Ovary (tissue), 7 donors: ENCODE measurements at regions not wholly inside any gene's neighbourhood (a gene's known extent, or its start where the extent isn't known, plus 50 kb on each side); places are given as distances from the start of the nearest gene placed in this dataset.

Experiments
- DNase-seq, 5 donors: peaks; one replicate each; pipeline ENCODE4 v3.0.0-alpha.2; 2019 to 2020
- H3K27ac ChIP-seq, 2 donors: fragments of 200-600 bp; one replicate each; pipeline versions ENCODE4 v1.5.1 to v1.8.0; 2019 to 2022
- H3K27me3 ChIP-seq: fragments of 200-600 bp; one replicate; pipeline ENCODE4 v1.8.0; 2022
- H3K36me3 ChIP-seq: fragments of 200-600 bp; sonication (generic); one replicate; pipeline ENCODE4 v1.5.1; 2019
- H3K4me1 ChIP-seq: one replicate; pipeline ENCODE4 v1.8.1; 2013; ENCODE audit warnings: mild to moderate bottlenecking, moderate library complexity; ENCODE audit not compliant: insufficient read depth
- H3K4me3 ChIP-seq: fragments of 200-600 bp; sonication (generic); one replicate; pipeline ENCODE4 v1.5.1; 2017
- H3K9me3 ChIP-seq, 2 donors: fragments of 200-600 bp in 1 of 2; sonication (generic) in 1 of 2; one replicate each; pipeline versions ENCODE4 v1.5.1 to v1.8.1; 2013 to 2019; ENCODE audit warnings: mild to moderate bottlenecking in 1 of 2, moderate library complexity in 1 of 2
- CTCF ChIP-seq, 3 donors: fragments of 450-650 bp in 2 of 3; fragments of 200-600 bp in 1 of 3; IDR thresholded peaks; one replicate each; pipeline versions ENCODE4 v1.5.1 to v1.8.0; 2016 to 2022; ENCODE audit warnings: antibody characterized with exemption in 3 of 3, mild to moderate bottlenecking in 1 of 3
- EP300 ChIP-seq: sonication (generic); formaldehyde crosslinking; IDR thresholded peaks from one replicate; pipeline ENCODE4 v1.6.1; 2017; ENCODE audit warnings: antibody characterized with exemption
- POLR2A ChIP-seq: fragments of 450-650 bp; IDR thresholded peaks from one replicate; pipeline ENCODE4 v1.6.1; 2017; ENCODE audit warnings: antibody characterized with exemption, mild to moderate bottlenecking, moderate library complexity
- WGBS, 3 donors: extraction: QIAGEN DNeasy Blood & Tissue Kit in 1 of 3; methylation state at CpG; one replicate each; pipeline versions ENCODE4 v1.1.5 to v1.1.7; 2013 to 2017; 5-methylcytosine and 5-hydroxymethylcytosine counted together
- intact Hi-C, 4 donors: fragments of 100-400 bp; cut with DNase I; formaldehyde crosslinking; loops; one replicate each; pipeline versions ENCODE4 v1.11.0 to v1.15.1; 2022 to 2023
- donor health status: DM: no; HTN: no; CAD: no; lungs with moderate emphysema.
- donor health status: DM: no; HTN: no; CAD: no.
- donor health status: Bipolar disorder and iron deficiency.
- donor health status: DM: no; HTN: no; CAD: no.
- donor health status: DM: yes; HTN: yes; CAD: no.

DNA sequence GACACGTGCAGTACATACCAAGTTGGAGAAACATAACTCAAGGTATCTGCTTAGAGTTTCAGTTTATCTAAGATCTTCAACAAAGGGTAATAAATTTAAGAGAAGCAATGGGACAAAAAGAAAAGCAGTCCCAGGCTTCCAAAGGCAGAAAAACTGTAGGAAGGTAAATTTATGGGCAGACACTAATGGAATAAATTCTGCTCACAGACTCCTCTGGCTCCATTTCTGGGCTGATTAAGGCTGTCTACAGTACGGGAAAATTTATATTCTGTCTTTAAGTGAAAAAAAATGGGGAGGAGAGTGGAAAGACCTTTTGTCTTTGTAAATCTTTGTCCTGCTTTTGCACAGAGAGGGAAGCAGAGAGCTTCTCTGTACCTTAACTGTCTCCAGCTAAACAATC lies 587.5 kb upstream of the IGFBP3 start:
- Histone ChIP-seq H3K4me3 (no peak overlapping the region), H3K9me3 (peaks cover 0 to 3% of the 10 kb centered on the region in 2 donors), H3K27ac (no peak overlapping the region), H3K4me1 (no peaks in the 10 kb centered on the region), H3K27me3 (no peaks in the 10 kb centered on the region), H3K36me3 (no peaks in the 10 kb centered on the region)
- intact Hi-C loops = no loop called here
- 39 to 56% (median 53%) methylated on average over 2 of the region's 2 CpGs for WGBS, 3 donors
- TF ChIP-seq EP300 = no peak
- no peak for TF ChIP-seq CTCF (IDR thresholded peaks at IDR 0.05)
- TF ChIP-seq POLR2A = no peak
- DNase-seq = no peak

GRCh38 chr7:46507560-46507959 lies 586.5 kb upstream of the IGFBP3 start:
- H3K27ac ChIP-seq = no peak overlapping the region
- H3K4me1 ChIP-seq = no peaks in the 10 kb centered on the region
- no peaks in the 10 kb centered on the region for H3K36me3 ChIP-seq
- H3K27me3 ChIP-seq = no peaks in the 10 kb centered on the region
- DNase-seq = no peak
- H3K9me3 ChIP-seq = peaks cover 0 to 3% of the 10 kb centered on the region in 2 donors
- no peak overlapping the region for H3K4me3 ChIP-seq
- TF ChIP-seq CTCF (IDR thresholded peaks at IDR 0.05) = no peak
- TF ChIP-seq EP300 = no peak
- no peak for TF ChIP-seq POLR2A
- intact Hi-C loops = no loop called here
- 75 to 82% (median 81%) methylated on average over 4 of the region's 4 CpGs for WGBS, 3 donors

DNA sequence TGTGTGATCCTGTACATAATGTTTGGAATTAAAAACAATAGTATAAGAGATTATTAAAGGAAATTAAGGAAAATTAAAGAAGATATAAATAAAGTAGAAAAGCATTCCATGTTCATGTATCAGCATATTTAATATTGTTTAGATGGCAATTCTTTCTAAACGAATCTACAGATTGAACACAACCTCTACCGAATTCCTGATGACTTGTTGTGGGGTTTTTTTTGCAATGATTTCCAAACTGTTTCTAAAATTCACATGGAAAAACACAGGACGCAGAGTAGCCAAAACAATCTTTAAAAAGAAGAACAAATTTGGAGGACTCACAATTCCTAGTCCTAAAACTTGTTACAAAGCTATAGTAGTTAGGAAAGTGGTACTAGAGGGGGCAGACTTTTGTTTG lies 573.4 kb upstream of the IGFBP3 start:
- Histone ChIP-seq H3K27ac (no peak overlapping the region), H3K9me3 (no peaks in the 10 kb centered on the region), H3K36me3 (no peaks in the 10 kb centered on the region), H3K27me3 (no peaks in the 10 kb centered on the region), H3K4me1 (no peaks in the 10 kb centered on the region), H3K4me3 (no peak overlapping the region)
- intact Hi-C loops = no loop called here
- no peak for DNase-seq
- WGBS, 3 donors = 36 to 61% (median 51%) methylated on average over 3 of the region's 3 CpGs
- TF ChIP-seq POLR2A (no peak), EP300 (no peak)

DNA sequence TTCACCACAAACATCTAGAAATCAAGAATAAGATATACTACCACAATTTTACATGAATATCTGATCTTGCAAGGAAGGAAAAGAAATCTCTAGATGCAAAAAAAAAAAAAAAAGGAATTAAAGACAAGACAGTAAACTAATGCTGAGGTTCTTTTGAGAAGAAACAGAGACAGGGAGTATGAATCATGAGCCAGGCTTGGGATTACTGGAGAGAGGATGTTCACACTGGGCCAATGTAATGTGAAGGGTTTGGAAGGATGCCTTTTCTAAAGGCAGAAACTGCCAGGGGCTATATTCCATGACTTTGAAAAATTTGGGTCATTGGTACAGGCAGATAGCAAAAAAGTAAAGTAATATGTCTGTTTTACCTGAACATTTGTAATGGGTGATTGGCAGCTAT lies 573.0 kb upstream of the IGFBP3 start:
- no peak overlapping the region for H3K4me3 ChIP-seq
- intact Hi-C loops = no loop called here
- no peak overlapping the region for H3K27ac ChIP-seq
- DNase-seq = no peak
- H3K9me3 ChIP-seq = no peaks in the 10 kb centered on the region
- TF ChIP-seq CTCF (IDR thresholded peaks at IDR 0.05) (no peak), POLR2A (no peak), EP300 (no peak)
- H3K4me1 ChIP-seq = no peaks in the 10 kb centered on the region
- H3K36me3 ChIP-seq = no peaks in the 10 kb centered on the region
- no peaks in the 10 kb centered on the region for H3K27me3 ChIP-seq

DNA sequence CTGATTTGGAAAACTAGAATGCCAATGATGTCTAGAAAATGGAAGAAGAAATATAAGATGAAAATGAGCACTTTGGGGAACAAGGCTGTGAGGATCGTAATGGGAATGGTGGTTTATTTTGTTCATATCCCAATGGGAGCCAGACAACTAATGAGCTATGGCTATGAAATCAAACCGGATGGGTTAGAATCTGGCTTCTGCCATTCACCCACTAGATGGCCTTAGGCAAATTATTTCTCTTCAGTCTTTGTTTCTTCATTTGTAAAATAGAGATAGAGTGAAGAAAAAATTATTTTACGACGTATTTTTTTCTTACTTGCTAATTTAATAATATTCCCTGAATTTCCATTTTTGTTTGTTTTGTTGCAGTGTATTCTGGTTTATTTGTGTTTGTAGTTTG lies 572.1 kb upstream of the IGFBP3 start:
- H3K4me1 ChIP-seq = no peaks in the 10 kb centered on the region
- intact Hi-C loops = no loop called here
- H3K36me3 ChIP-seq = no peaks in the 10 kb centered on the region
- H3K9me3 ChIP-seq = no peaks in the 10 kb centered on the region
- TF ChIP-seq EP300 (no peak), CTCF (IDR thresholded peaks at IDR 0.05) (no peak), POLR2A (no peak)
- no peak for DNase-seq
- no peaks in the 10 kb centered on the region for H3K27me3 ChIP-seq
- H3K27ac ChIP-seq = no peak overlapping the region
- H3K4me3 ChIP-seq = no peak overlapping the region
- 94 to 96% (median 94%) methylated on average over 4 of the region's 4 CpGs for WGBS, 3 donors
